Lower leg skin (tissue), 4 donors: ENCODE measurements at regions not wholly inside any gene's neighbourhood (a gene's known extent, or its start where the extent isn't known, plus 50 kb on each side); places are given as distances from the start of the nearest gene placed in this dataset.

Source experiments
- DNase-seq, 2 donors: peaks; one replicate each; pipeline ENCODE4 v3.0.0-alpha.2; 2019; ENCODE audit warnings: low spot score in 2 of 2
- H3K4me3 ChIP-seq: fragments of 200-600 bp; sonication (generic); 2 replicates; pipeline ENCODE4 v1.5.1; 2017; ENCODE audit warnings: mild to moderate bottlenecking, low read depth; ENCODE audit not compliant: poor library complexity, severe bottlenecking
- POLR2A ChIP-seq, 2 donors: fragments of 450-650 bp; IDR thresholded peaks; one replicate each; pipeline ENCODE4 v1.6.1; 2016 to 2017; ENCODE audit warnings: antibody characterized with exemption in 2 of 2, mild to moderate bottlenecking in 1 of 2, moderate library complexity in 1 of 2
- WGBS, 2 donors: methylation state at CpG; one replicate each; pipeline ENCODE4 v1.1.5; 2018; 5-methylcytosine and 5-hydroxymethylcytosine counted together
- intact Hi-C: fragments of 100-400 bp; cut with DNase I; formaldehyde crosslinking; loops from one replicate; pipeline ENCODE4 v1.15.0; 2023; ENCODE audit warnings: low total_unique reads
- TF ChIP-seq, protein P1 (sequence below), 3 donors: fragments of 450-650 bp; IDR thresholded peaks; one replicate each; pipeline ENCODE4 v1.5.1; 2016; ENCODE audit warnings: antibody characterized with exemption in 3 of 3, mild to moderate bottlenecking in 3 of 3, moderate library complexity in 2 of 3

GRCh38 chr1:195376190-195376589, 1232.0 kb downstream of the KCNT2 start:
- no peak for DNase-seq
- intact Hi-C loops = no loop called here
- no peak overlapping the region for H3K4me3 ChIP-seq
- TF ChIP-seq POLR2A (IDR thresholded peaks at IDR 0.05) = no peak
- TF ChIP-seq, protein P1, sequence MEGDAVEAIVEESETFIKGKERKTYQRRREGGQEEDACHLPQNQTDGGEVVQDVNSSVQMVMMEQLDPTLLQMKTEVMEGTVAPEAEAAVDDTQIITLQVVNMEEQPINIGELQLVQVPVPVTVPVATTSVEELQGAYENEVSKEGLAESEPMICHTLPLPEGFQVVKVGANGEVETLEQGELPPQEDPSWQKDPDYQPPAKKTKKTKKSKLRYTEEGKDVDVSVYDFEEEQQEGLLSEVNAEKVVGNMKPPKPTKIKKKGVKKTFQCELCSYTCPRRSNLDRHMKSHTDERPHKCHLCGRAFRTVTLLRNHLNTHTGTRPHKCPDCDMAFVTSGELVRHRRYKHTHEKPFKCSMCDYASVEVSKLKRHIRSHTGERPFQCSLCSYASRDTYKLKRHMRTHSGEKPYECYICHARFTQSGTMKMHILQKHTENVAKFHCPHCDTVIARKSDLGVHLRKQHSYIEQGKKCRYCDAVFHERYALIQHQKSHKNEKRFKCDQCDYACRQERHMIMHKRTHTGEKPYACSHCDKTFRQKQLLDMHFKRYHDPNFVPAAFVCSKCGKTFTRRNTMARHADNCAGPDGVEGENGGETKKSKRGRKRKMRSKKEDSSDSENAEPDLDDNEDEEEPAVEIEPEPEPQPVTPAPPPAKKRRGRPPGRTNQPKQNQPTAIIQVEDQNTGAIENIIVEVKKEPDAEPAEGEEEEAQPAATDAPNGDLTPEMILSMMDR (IDR thresholded peaks at IDR 0.05) = no peak

DNA sequence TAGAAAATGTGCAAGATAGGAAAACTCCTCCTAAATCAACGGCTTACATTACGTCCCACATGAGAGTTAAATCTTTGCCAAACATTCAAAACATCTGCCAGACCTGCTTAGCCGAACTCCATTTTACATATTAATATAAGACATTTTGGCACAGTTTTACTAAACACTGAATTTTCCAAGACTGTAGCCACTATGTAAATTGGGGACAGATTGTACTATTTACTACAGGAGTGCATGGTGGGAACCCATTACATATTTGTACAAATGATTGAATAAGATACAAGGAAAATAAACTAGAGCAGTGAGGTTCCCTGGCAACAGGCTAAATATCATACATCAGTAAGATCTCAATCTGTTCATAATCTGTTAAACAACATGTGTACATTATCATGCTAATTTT, 1234.4 kb downstream of the KCNT2 start:
- 24 to 25% methylated on average over 3 of the region's 3 CpGs for WGBS, 2 donors
- intact Hi-C loops = no loop called here
- TF ChIP-seq, protein P1 (IDR thresholded peaks at IDR 0.05) = no peak
- TF ChIP-seq POLR2A (IDR thresholded peaks at IDR 0.05) = no peak
- H3K4me3 ChIP-seq = no peak overlapping the region
- DNase-seq = no peak

DNA sequence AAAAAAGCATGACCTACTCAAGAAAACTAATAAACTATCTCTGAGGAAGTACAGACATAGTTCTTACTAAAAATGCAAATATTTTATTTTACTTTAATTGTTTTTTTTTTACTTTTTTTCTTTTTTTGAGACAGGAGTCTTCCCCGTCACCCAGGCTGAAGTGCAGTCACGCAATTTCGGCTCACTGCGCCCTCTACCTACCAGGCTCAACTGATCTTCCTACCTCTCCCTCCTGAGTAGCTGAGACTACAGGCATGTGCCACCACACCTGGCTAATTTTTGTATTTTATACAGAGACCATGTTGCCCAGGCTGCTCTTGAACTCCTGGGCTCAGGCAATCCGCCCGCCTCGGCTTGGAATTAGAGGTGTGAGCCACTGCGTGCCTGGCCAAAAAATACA, 1263.1 kb downstream of the KCNT2 start:
- no peak for DNase-seq
- no peak overlapping the region for H3K4me3 ChIP-seq
- WGBS, 2 donors = 62 to 72% methylated on average over 8 of the region's 8 CpGs
- TF ChIP-seq, protein P1 (IDR thresholded peaks at IDR 0.05) = no peak
- no peak for TF ChIP-seq POLR2A (IDR thresholded peaks at IDR 0.05)
- intact Hi-C loops = no loop called here

DNA sequence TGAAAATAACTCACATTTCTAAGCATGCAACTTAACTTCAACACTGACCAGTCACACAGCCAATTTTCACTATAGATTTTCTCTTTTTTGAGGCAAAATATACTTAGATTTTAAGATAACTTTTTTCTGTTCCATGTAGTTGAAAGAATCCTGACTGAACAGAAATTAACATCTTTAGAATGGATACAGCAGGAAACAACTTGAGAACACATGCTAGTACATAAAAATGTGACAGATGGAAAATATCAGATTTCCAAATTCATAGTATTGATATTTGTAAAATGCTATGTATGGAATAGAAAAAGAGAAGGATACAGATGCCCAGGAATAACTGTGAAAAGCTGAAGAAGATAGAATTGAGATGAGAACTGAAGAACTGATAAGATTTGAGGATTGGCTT, 1270.6 kb downstream of the KCNT2 start:
- TF ChIP-seq, protein P1 (IDR thresholded peaks at IDR 0.05) = no peak
- TF ChIP-seq POLR2A (IDR thresholded peaks at IDR 0.05) = no peak
- no peak overlapping the region for H3K4me3 ChIP-seq
- DNase-seq = no peak
- intact Hi-C loops = no loop called here

GRCh38 chr1:195336812-195337211, 1271.4 kb downstream of the KCNT2 start:
- DNase-seq = no peak
- WGBS, 2 donors = 93 to 100% methylated on average over 1 of the region's 1 CpG
- no peak overlapping the region for H3K4me3 ChIP-seq
- intact Hi-C loops = no loop called here
- TF ChIP-seq, protein P1 (IDR thresholded peaks at IDR 0.05) = no peak
- no peak for TF ChIP-seq POLR2A (IDR thresholded peaks at IDR 0.05)

DNA sequence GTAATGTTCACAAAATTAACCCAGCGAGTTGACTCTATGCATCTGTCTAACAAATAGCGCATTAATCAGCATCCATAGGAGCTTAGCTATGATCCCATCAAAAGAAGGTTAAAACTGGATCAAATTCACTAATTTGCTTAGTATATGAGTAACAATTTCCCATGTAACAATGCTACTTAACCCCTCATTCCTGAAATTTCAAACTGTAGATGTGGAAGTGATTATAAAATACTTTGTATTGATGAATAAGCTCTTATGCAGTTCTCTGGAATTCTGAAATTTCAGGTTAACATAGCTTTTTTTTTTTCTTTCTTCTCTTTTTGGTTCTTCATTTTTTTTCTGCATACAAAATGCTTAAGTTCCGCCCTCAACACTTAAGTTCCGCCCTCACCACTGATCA, 1272.7 kb downstream of the KCNT2 start:
- DNase-seq = no peak
- TF ChIP-seq, protein P1 (IDR thresholded peaks at IDR 0.05) = no peak
- no peak for TF ChIP-seq POLR2A (IDR thresholded peaks at IDR 0.05)
- 91 to 93% methylated on average over 4 of the region's 4 CpGs for WGBS, 2 donors
- intact Hi-C loops = no loop called here
- H3K4me3 ChIP-seq = no peak overlapping the region
